ENCODE measurements at regions not wholly inside any gene's neighbourhood (a gene's known extent, or its start where the extent isn't known, plus 50 kb on each side); places are given as distances from the start of the nearest gene placed in this dataset.

GRCh38 chr6:167515873-167516507 is 191.1 kb downstream of the TTLL2 start:
- no peak for DNase-seq

GRCh38 chr6:167517254-167517916 is 192.5 kb downstream of the TTLL2 start:
- DNase-seq: no peak

GRCh38 chr6:167523426-167523825 is 198.5 kb downstream of the TTLL2 start:
- DNase-seq: no peak

- DNase-seq: no peak
Measured at GRCh38 chr6:167524261-167525111, 199.6 kb downstream of the TTLL2 start.

- no peak for DNase-seq
Measured at GRCh38 chr6:167525774-167526173, 200.9 kb downstream of the TTLL2 start.

GRCh38 chr6:167526465-167527368 is 201.8 kb downstream of the TTLL2 start:
- no peak for DNase-seq

- DNase-seq: peak; percentile 2
Measured at GRCh38 chr6:167528239-167528638, 203.4 kb downstream of the TTLL2 start.

- DNase-seq: no peak
Measured at GRCh38 chr6:167528976-167529375, 204.1 kb downstream of the TTLL2 start.

- no peak for DNase-seq
Measured at GRCh38 chr6:167529444-167530335, 204.8 kb downstream of the TTLL2 start.

- no peak for DNase-seq
Measured at GRCh38 chr6:167530951-167531350, 206.1 kb downstream of the TTLL2 start.

- DNase-seq: no peak
Measured at GRCh38 chr6:167532410-167533288, 207.8 kb downstream of the TTLL2 start.

GRCh38 chr6:167533851-167534250 is 209.0 kb downstream of the TTLL2 start:
- DNase-seq: no peak

- no peak for DNase-seq
Measured at GRCh38 chr6:167537816-167538215, 212.9 kb downstream of the TTLL2 start.

GRCh38 chr6:167538746-167539145 is 213.9 kb downstream of the TTLL2 start:
- DNase-seq: no peak

- DNase-seq: no peak
Measured at GRCh38 chr6:167540796-167541195, 215.9 kb downstream of the TTLL2 start.

GRCh38 chr6:167541544-167541943 is 216.7 kb downstream of the TTLL2 start:
- no peak for DNase-seq

GRCh38 chr6:167543602-167544497 is 219.0 kb downstream of the TTLL2 start:
- no peak for DNase-seq

- DNase-seq: no peak
Measured at GRCh38 chr6:167546611-167547327, 221.9 kb downstream of the TTLL2 start.

- no peak for DNase-seq
Measured at GRCh38 chr6:167547328-167547692, 222.4 kb downstream of the TTLL2 start.
